ENCODE measurements at regions not wholly inside any gene's neighbourhood (a gene's known extent, or its start where the extent isn't known, plus 50 kb on each side); places are given as distances from the start of the nearest gene placed in this dataset.

DNA sequence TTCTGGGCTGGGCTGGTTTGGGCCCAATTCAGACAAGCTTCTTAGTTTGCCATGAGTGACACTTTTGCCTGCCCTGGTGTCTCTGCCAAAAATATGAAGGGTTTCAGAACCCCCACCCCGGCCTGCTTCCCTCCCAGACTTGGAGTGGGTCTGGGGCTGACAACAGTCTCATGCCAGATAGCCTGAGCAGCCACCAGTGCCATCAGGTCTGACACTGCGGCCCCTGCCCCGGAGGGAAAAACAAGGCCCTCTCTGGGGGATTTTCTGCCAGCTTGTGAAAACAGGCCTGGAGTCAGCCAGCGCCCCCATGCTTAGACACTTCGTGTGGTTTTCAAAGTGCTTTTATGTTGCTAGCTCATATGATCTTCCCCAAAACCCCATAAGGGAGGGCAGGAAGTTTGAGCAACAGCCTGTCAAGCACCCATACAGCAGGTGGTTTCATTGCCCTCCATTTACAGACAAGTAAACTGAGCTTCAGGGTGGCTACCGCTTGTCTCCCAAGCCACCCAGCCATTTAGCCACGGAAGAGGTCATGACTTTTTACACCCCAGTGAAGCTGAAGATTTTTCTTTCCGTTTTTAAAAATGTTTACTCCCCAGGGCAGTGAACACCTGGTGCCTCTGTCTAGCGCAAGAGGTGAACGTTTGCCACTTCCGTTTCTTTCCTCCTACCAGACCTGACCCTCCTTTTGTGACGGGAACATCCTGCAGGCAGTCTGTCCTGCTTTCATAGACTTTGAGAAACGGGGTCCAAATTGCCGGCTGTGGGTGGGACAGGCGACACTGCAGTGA lies 300.6 kb downstream of the SEC14L1 start:
- Histone ChIP-seq H3K4me3 (ENCODE audit: control insufficient read depth in 1 of 7, extremely low read depth in 1 of 7, insufficient read depth in 4 of 7, low read depth in 2 of 7, low read length in 6 of 7) (peak overlapping the region in 3 of 7 experiments; percentile 10 to 33 (median 11)), H3K27ac (ENCODE audit: insufficient read depth in 1 of 2, low read depth in 1 of 2, low read length in 2 of 2, poor library complexity in 1 of 2, severe bottlenecking in 2 of 2) (peak overlapping the region; percentile 42 to 77), H3K36me3 (ENCODE audit: control insufficient read depth in 4 of 4, insufficient read depth in 4 of 4, low read length in 3 of 4) (no peaks in the 10 kb centered on the region), H3K4me1 (ENCODE audit: control extremely low read depth in 1 of 4, control insufficient read depth in 4 of 4, insufficient read depth in 4 of 4, low read length in 3 of 4) (peaks cover 32 to 99% (median 94%) of the 10 kb centered on the region in 4 experiments), H3K27me3 (replicated peaks in 2 of 5; ENCODE audit: control insufficient read depth in 4 of 5, insufficient read depth in 5 of 5, low read length in 4 of 5) (no peaks in the 10 kb centered on the region), H3K9me3 (ENCODE audit: control extremely low read depth in 1 of 5, control insufficient read depth in 4 of 5, insufficient read depth in 2 of 5, low read depth in 1 of 5, low read length in 4 of 5) (no peaks in the 10 kb centered on the region)
- WGBS (ENCODE audit: insufficient coverage) = 4% methylated on average over 9 of the region's 15 CpGs
- DNase-seq = peak; percentile 68 to 90 (median 87)
- ChIA-PET POLR2A (interaction anchor here (0.5 to 1.3 kb wide), 3 partner anchors 41 to 90 kb away, joined by 3 to 4 read pairs (median 4); no protein-coding TSS in a partner anchor), CTCF (interaction anchor here (0.7 to 4.9 kb wide), 13 partner anchors 9 to 56 kb away, joined by 3 to 46 read pairs (median 3); no protein-coding TSS in a partner anchor)

DNA sequence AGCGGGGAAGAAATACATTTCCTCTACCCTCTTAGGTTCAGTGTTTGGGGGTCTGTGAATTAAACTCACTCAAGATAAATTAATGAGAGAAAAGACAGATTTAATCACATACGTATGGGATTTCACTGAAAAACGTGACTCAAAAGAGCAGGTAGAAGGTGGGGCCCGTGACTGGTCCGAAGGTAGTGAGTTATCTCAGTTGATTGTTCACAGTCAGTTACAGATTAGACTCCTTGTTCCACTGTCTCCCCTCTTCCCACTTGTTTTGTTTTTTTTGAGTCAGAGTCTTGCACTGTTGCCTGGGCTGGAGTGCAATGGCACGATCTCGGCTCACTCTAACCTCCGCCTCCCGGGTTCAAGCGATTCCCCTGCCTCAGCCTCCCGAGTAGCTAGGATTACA lies 301.2 kb downstream of the SEC14L1 start:
- Histone ChIP-seq H3K4me3 (ENCODE audit: control insufficient read depth in 1 of 7, extremely low read depth in 1 of 7, insufficient read depth in 4 of 7, low read depth in 2 of 7, low read length in 6 of 7) (peak overlapping the region in 1 of 7 experiments; percentile 33), H3K27ac (ENCODE audit: insufficient read depth in 1 of 2, low read depth in 1 of 2, low read length in 2 of 2, poor library complexity in 1 of 2, severe bottlenecking in 2 of 2) (peak overlapping the region in 1 of 2 experiments; percentile 6), H3K4me1 (ENCODE audit: control extremely low read depth in 1 of 4, control insufficient read depth in 4 of 4, insufficient read depth in 4 of 4, low read length in 3 of 4) (peaks cover 36 to 99% (median 94%) of the 10 kb centered on the region in 4 experiments), H3K36me3 (ENCODE audit: control insufficient read depth in 4 of 4, insufficient read depth in 4 of 4, low read length in 3 of 4) (no peaks in the 10 kb centered on the region), H3K9me3 (ENCODE audit: control extremely low read depth in 1 of 5, control insufficient read depth in 4 of 5, insufficient read depth in 2 of 5, low read depth in 1 of 5, low read length in 4 of 5) (no peaks in the 10 kb centered on the region), H3K27me3 (replicated peaks in 2 of 5; ENCODE audit: control insufficient read depth in 4 of 5, insufficient read depth in 5 of 5, low read length in 4 of 5) (no peaks in the 10 kb centered on the region)
- ChIA-PET POLR2A (interaction anchor here (1.3 kb wide), 1 partner anchor 41 kb away, joined by 4 read pairs; no protein-coding TSS in a partner anchor), CTCF (interaction anchor here (0.7 to 4.9 kb wide), 8 partner anchors 11 to 53 kb away, joined by 3 to 46 read pairs (median 4); no protein-coding TSS in a partner anchor)
- 91% methylated on average over 8 of the region's 11 CpGs for WGBS (ENCODE audit: insufficient coverage)
- no peak for DNase-seq

DNA sequence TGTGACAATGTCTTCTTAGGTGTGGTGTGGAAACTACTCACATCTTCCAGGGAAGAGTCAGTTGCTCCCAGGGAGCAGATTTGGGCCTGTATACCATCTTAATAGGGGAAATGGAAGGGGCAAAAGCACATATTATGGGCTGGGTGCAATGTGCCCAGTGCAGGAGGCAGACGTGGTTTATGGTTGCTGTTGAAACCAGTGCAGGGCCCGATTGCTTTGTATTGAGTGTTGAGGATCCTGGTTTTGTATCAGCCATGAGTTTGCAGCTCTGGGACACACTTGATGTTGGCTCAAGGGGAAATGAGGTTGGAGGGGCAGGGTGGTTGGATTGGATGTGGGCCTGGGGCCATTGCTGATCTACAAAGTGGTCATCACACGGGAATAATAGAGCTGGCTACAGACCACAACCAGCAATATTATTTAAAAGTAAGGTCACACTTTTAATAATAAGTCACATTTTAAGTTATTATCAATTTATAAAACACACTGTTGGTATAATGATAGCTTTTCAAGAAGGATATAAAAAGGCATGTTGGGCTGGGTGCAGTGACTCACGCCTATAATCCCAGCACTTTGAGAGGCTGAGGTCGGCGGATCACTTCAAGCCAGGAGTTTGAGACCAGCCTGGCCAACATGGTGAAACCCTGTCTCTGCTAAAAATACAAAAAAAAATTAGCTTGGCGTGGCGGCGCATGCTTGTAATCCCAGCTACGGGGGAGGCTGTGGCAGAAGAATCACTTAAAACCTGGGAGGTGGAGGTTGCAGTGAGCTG lies 302.4 kb downstream of the SEC14L1 start:
- POLR2A ChIA-PET = interaction anchor here (0.8 kb wide), 1 partner anchor 15 kb away, joined by 3 read pairs; no protein-coding TSS in a partner anchor

DNA sequence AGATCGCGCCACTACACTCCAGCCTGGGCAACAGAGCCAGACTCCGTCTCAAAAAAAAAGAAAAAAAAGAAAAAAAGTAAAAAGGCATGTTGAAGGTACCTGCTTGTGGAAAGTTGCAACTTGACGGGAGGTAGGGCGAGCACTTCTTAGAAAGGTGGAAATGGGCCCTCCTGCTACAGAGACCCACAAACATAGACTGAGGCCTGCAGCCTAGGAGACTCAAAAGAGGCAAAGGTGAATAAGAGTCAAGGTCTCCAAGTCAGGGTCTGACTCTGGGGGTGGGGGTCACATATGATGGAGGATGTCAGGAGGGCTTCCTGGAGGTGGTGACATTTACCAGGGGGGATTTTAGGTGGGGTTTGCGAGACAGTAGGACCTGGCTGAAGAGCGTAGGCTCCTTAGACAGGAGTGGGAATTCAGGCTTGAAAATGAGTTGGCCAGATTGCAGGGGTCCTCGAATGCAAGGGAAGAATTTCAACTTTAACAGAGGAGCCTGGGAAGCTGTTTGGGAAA lies 303.0 kb downstream of the SEC14L1 start:
- Histone ChIP-seq H3K4me3 (ENCODE audit: control insufficient read depth in 1 of 7, extremely low read depth in 1 of 7, insufficient read depth in 4 of 7, low read depth in 2 of 7, low read length in 6 of 7) (no peak overlapping the region), H3K27me3 (replicated peaks in 2 of 5; ENCODE audit: control insufficient read depth in 4 of 5, insufficient read depth in 5 of 5, low read length in 4 of 5) (no peaks in the 10 kb centered on the region), H3K36me3 (ENCODE audit: control insufficient read depth in 4 of 4, insufficient read depth in 4 of 4, low read length in 3 of 4) (no peaks in the 10 kb centered on the region), H3K27ac (ENCODE audit: insufficient read depth in 1 of 2, low read depth in 1 of 2, low read length in 2 of 2, poor library complexity in 1 of 2, severe bottlenecking in 2 of 2) (peak overlapping the region in 1 of 2 experiments; percentile 55), H3K9me3 (ENCODE audit: control extremely low read depth in 1 of 5, control insufficient read depth in 4 of 5, insufficient read depth in 2 of 5, low read depth in 1 of 5, low read length in 4 of 5) (no peaks in the 10 kb centered on the region), H3K4me1 (ENCODE audit: control extremely low read depth in 1 of 4, control insufficient read depth in 4 of 4, insufficient read depth in 4 of 4, low read length in 3 of 4) (peaks cover 35 to 87% (median 82%) of the 10 kb centered on the region in 4 experiments)
- ChIA-PET CTCF (interaction anchor here (0.9 to 3.8 kb wide), 5 partner anchors 14 to 136 kb away, joined by 3 to 34 read pairs (median 10); no protein-coding TSS in a partner anchor), POLR2A (no interaction called here)
- no peak for DNase-seq
- WGBS (ENCODE audit: insufficient coverage) = 98% methylated on average over 7 of the region's 8 CpGs

More for the DNA sequence above, 302.4 kb downstream of the SEC14L1 start:
- DNase-seq = no peak
- Histone ChIP-seq H3K27me3 (replicated peaks in 2 of 5; ENCODE audit: control insufficient read depth in 4 of 5, insufficient read depth in 5 of 5, low read length in 4 of 5) (no peaks in the 10 kb centered on the region), H3K4me1 (ENCODE audit: control extremely low read depth in 1 of 4, control insufficient read depth in 4 of 4, insufficient read depth in 4 of 4, low read length in 3 of 4) (peaks cover 39 to 93% (median 88%) of the 10 kb centered on the region in 4 experiments), H3K36me3 (ENCODE audit: control insufficient read depth in 4 of 4, insufficient read depth in 4 of 4, low read length in 3 of 4) (no peaks in the 10 kb centered on the region), H3K27ac (ENCODE audit: insufficient read depth in 1 of 2, low read depth in 1 of 2, low read length in 2 of 2, poor library complexity in 1 of 2, severe bottlenecking in 2 of 2) (no peak overlapping the region), H3K9me3 (ENCODE audit: control extremely low read depth in 1 of 5, control insufficient read depth in 4 of 5, insufficient read depth in 2 of 5, low read depth in 1 of 5, low read length in 4 of 5) (no peaks in the 10 kb centered on the region), H3K4me3 (ENCODE audit: control insufficient read depth in 1 of 7, extremely low read depth in 1 of 7, insufficient read depth in 4 of 7, low read depth in 2 of 7, low read length in 6 of 7) (no peak overlapping the region)
- 88% methylated on average over 9 of the region's 10 CpGs for WGBS (ENCODE audit: insufficient coverage)
- CTCF ChIA-PET = interaction anchor here (0.9 to 3.8 kb wide), 6 partner anchors 10 to 135 kb away, joined by 3 to 34 read pairs (median 8); no protein-coding TSS in a partner anchor

DNA sequence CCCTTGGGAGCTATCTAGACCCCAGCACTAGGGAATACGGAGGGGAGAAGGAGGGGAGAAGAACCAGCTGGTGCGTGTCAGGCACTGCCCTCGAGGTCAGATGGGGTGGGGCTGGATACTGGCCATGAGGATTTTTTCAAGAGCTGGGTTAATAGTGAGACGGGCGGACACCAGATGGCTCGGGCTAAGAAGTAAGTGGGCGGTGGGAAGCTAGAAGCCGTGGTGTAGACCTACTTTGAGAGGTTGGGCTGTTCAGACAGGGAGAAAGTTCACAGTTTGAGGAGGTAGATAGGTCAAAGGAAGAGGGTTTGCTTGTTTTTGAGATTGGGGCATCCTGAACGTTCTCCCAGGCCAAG lies 303.8 kb downstream of the SEC14L1 start:
- peaks cover 33 to 87% (median 78%) of the 10 kb centered on the region in 4 experiments for H3K4me1 ChIP-seq (ENCODE audit: control extremely low read depth in 1 of 4, control insufficient read depth in 4 of 4, insufficient read depth in 4 of 4, low read length in 3 of 4)
- POLR2A ChIA-PET = interaction anchor here (0.7 to 1.4 kb wide), 6 partner anchors 16 to 127 kb away, joined by 3 to 6 read pairs (median 4); no protein-coding TSS in a partner anchor
- 57% methylated on average over 6 of the region's 9 CpGs for WGBS (ENCODE audit: insufficient coverage)
- H3K27ac ChIP-seq (ENCODE audit: insufficient read depth in 1 of 2, low read depth in 1 of 2, low read length in 2 of 2, poor library complexity in 1 of 2, severe bottlenecking in 2 of 2) = peak overlapping the region; percentile 46 to 55
- peaks cover 0 to 3% (median 0%) of the 10 kb centered on the region in 4 experiments for H3K36me3 ChIP-seq (ENCODE audit: control insufficient read depth in 4 of 4, insufficient read depth in 4 of 4, low read length in 3 of 4)
- H3K9me3 ChIP-seq (ENCODE audit: control extremely low read depth in 1 of 5, control insufficient read depth in 4 of 5, insufficient read depth in 2 of 5, low read depth in 1 of 5, low read length in 4 of 5) = no peaks in the 10 kb centered on the region
- H3K4me3 ChIP-seq (ENCODE audit: control insufficient read depth in 1 of 7, extremely low read depth in 1 of 7, insufficient read depth in 4 of 7, low read depth in 2 of 7, low read length in 6 of 7) = peak overlapping the region in 3 of 7 experiments; percentile 7 to 20 (median 14)
- CTCF ChIA-PET = interaction anchor here (1.3 to 3.8 kb wide), 7 partner anchors 10 to 50 kb away, joined by 4 to 34 read pairs (median 6); no protein-coding TSS in a partner anchor
- H3K27me3 ChIP-seq (replicated peaks in 2 of 5; ENCODE audit: control insufficient read depth in 4 of 5, insufficient read depth in 5 of 5, low read length in 4 of 5) = no peaks in the 10 kb centered on the region
- DNase-seq = no peak

DNA sequence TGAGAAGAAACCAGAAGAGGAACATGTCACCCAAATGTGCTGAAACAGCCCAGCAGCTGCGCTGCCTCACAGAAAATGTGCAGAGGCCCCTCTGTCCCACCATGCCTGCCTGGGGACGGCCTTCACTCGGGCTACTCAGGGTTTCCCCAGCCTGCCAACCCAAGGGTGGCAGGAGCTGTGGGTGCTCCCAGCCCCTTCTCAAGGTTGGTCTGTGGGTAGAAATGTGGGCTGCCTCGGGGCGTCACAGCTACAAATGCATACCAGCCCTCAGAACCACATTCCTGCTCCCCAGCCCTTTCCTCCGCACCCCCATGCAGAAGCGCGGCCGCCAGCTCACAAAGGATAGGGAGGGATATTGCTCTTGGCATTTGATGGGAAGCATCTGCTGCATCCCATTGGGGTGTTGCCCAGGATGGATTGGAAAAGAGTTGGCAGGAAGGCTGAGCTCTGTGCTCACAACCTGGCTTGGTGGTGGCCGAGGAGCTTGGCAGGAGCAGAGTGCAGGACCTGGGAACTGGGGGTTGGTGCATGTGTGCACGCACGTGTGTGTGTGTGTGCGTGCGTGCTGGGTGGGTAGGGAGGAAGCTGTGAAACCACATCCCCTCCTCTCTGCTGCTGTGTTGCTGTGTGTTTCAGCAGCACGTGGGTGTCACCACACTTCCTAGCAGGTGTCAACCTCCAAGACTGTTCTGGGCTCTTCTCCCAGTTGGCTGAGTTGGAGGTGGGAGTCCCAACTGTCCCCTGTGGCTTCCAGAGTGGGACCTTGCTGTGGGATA lies 304.4 kb downstream of the SEC14L1 start:
- Histone ChIP-seq H3K27me3 (replicated peaks in 2 of 5; ENCODE audit: control insufficient read depth in 4 of 5, insufficient read depth in 5 of 5, low read length in 4 of 5) (no peaks in the 10 kb centered on the region), H3K4me3 (ENCODE audit: control insufficient read depth in 1 of 7, extremely low read depth in 1 of 7, insufficient read depth in 4 of 7, low read depth in 2 of 7, low read length in 6 of 7) (peak overlapping the region in 5 of 7 experiments; percentile 9 to 49 (median 48)), H3K36me3 (ENCODE audit: control insufficient read depth in 4 of 4, insufficient read depth in 4 of 4, low read length in 3 of 4) (peaks cover 0 to 4% (median 0%) of the 10 kb centered on the region in 4 experiments), H3K27ac (ENCODE audit: insufficient read depth in 1 of 2, low read depth in 1 of 2, low read length in 2 of 2, poor library complexity in 1 of 2, severe bottlenecking in 2 of 2) (peak overlapping the region; percentile 46 to 84), H3K9me3 (ENCODE audit: control extremely low read depth in 1 of 5, control insufficient read depth in 4 of 5, insufficient read depth in 2 of 5, low read depth in 1 of 5, low read length in 4 of 5) (no peaks in the 10 kb centered on the region), H3K4me1 (ENCODE audit: control extremely low read depth in 1 of 4, control insufficient read depth in 4 of 4, insufficient read depth in 4 of 4, low read length in 3 of 4) (peaks cover 30 to 87% (median 78%) of the 10 kb centered on the region in 4 experiments)
- WGBS (ENCODE audit: insufficient coverage) = 7% methylated on average over 4 of the region's 15 CpGs
- ChIA-PET CTCF (interaction anchor here (0.9 to 3.8 kb wide), 8 partner anchors 9 to 50 kb away, joined by 4 to 34 read pairs (median 5); no protein-coding TSS in a partner anchor), POLR2A (interaction anchor here (0.7 to 1.4 kb wide), 7 partner anchors 14 to 127 kb away, joined by 3 to 6 read pairs (median 4); no protein-coding TSS in a partner anchor)
- DNase-seq = peak; percentile 96 to 99 (median 98)
